ENCODE measurements at regions not wholly inside any gene's neighbourhood (a gene's known extent, or its start where the extent isn't known, plus 50 kb on each side); places are given as distances from the start of the nearest gene placed in this dataset.
"Not testable (repeated sequence)": the region's sequence is repeated elsewhere in the genome, so short reads cannot be mapped to it uniquely, and the experiment has no call there.

DNA sequence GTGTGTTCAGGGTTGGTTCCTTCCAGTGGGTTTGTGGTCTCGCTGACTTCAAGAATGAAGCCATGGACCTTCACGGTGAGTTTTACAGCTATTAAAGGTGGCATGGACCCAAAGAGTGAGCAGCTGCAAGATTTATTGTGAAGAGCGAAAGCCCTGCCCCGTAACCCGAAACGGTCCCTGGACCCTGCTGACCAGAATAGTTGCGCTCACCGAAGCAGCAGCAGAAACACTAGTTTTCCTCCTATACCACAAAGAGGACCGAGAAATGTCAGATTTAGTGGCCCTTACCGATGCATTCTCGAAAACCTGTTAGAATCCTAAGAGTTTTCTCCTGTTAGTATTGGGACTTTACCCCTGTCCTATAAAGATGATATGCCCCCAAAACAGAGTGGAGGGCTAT, 176.5 kb upstream of the FAM240B start:
- not testable (repeated sequence) for ATAC-seq (replicated peaks); H3K9me3 Mint-ChIP-seq; DNase-seq; H3K27me3 Mint-ChIP-seq; H3K36me3 Mint-ChIP-seq; H3K4me1 Mint-ChIP-seq; H3K4me3 Mint-ChIP-seq; H3K27ac Mint-ChIP-seq

DNA sequence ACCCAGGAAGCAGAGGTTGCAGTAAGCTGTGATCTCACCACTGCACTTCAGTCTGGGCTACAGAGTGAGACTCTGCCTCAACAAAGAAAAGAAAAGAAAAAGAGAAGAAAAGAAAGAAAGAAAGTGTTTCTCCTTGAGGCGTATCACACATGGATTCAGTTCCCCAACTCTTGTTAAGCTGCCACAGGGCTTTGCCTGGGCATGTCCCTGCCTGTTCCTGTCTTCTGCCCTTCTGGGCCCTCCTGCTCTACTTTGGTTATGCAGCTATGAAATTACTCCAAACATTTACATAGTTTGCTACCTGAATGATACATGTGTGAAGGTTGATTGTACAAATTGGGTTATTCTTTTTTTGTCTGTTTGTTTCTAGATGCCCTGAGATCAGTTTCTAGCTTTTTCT, 175.3 kb upstream of the FAM240B start:
- H3K36me3 Mint-ChIP-seq; H3K4me3 Mint-ChIP-seq; H3K9me3 Mint-ChIP-seq; DNase-seq; H3K27me3 Mint-ChIP-seq; ATAC-seq (replicated peaks); H3K4me1 Mint-ChIP-seq; H3K27ac Mint-ChIP-seq: not testable (repeated sequence)

DNA sequence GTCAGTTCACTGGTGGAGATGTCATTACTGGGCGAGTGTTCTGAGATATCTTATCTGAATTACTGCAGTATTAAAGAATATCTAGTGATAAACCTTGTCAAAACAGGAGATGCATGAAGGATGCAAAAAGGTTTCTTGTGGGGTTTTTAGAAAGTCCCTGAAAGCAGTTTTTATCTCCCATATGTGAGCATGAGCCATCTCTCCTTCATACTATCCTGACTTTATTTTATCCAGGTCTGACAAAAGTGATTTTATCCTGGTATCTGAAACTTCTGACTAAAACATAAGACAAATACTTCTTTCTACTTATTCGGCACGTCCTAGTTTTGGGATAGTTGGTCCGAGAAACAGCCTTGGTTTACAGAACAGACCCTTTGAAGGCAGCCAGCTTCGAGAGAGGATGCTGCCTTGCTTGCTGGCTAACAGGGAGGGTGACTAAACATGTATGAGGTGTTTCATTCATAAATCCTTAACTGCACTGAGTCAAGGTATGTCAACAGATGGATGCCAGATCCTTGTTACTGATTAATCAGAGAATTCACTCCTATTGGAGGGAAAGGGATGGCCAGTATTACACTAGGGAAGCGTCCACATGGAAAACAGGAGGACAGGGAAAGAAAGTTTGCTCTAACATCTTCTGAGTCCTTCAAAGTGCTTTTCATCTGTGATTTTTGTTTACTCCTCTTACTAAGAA, 172.8 kb upstream of the FAM240B start:
- not testable (repeated sequence) for DNase-seq; H3K9me3 Mint-ChIP-seq; H3K27ac Mint-ChIP-seq; H3K4me1 Mint-ChIP-seq; ATAC-seq (replicated peaks); H3K27me3 Mint-ChIP-seq; H3K4me3 Mint-ChIP-seq; H3K36me3 Mint-ChIP-seq

DNA sequence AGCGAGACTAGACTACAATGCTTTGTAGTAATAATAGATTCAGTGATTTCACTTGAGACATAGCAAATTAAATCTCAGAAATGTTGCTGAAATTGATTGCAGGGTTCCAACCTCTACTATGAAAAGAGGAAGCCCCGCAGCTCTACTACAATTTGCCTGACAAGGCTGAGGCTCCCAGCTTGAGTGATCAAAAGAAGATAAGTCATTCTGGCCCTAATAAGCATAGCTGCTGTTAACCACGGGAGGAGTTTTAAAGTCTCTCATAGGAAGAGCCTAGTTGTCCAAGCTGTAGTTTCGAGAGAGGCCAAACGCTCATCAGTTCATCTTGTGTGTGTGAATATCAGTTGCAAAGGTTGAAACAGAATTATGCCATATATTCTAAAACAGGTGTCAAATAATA, 166.1 kb upstream of the FAM240B start:
- not testable (repeated sequence) for H3K36me3 Mint-ChIP-seq; H3K9me3 Mint-ChIP-seq; DNase-seq; H3K27me3 Mint-ChIP-seq; H3K4me3 Mint-ChIP-seq; H3K27ac Mint-ChIP-seq; H3K4me1 Mint-ChIP-seq; ATAC-seq (replicated peaks)

DNA sequence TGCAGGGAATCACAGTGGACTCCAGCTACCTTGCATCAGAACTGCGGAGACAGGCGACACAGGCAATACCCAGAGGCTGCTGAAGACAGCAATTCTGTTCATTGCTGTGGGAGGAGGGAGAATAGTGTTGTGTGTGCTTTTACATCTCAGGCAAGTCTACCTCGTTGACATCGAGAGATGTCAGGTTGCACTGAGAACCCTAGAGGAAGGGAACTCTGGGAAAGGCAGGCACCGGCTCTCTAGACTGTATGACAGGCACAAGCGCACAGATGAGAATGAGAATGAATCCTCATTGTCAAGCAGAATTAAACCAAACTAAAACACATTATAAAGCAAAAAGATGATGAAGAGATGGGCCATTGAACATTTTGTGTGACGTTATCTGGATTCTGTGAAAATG, 155.7 kb upstream of the FAM240B start:
- not testable (repeated sequence) for DNase-seq; ATAC-seq (replicated peaks); H3K9me3 Mint-ChIP-seq; H3K27ac Mint-ChIP-seq; H3K36me3 Mint-ChIP-seq; H3K4me1 Mint-ChIP-seq; H3K27me3 Mint-ChIP-seq; H3K4me3 Mint-ChIP-seq

DNA sequence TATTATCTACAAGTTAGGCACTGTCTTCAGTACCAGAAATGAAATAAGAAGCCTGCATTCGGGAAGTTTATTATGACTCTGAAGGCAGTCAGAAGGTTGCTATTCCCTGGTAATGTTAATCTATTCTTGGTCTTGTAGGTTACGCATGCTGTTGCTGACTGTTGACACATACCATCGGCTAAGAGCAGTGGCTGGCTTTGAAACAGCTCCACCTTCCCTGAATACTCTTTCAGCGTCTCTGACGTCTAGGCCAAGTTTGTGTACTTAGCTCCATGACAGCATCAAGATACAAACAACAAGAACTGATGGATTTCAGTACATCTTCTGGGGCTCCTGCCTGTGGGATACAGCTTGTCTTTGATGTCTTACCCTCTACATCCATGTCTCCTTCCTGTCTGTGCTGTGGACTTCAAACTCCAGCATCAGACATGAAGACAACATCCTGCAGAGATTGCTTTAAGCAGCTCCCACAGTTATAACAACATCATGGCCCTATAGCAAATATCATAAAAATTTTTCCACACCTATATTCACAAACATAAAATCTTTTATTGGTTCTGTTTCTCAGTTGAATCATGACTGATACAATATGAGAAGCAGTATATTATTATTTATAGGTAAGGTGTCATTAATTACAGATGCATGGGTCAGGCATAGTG, 151.5 kb upstream of the FAM240B start:
- H3K27ac Mint-ChIP-seq; H3K36me3 Mint-ChIP-seq; ATAC-seq (replicated peaks): not testable (repeated sequence)

DNA sequence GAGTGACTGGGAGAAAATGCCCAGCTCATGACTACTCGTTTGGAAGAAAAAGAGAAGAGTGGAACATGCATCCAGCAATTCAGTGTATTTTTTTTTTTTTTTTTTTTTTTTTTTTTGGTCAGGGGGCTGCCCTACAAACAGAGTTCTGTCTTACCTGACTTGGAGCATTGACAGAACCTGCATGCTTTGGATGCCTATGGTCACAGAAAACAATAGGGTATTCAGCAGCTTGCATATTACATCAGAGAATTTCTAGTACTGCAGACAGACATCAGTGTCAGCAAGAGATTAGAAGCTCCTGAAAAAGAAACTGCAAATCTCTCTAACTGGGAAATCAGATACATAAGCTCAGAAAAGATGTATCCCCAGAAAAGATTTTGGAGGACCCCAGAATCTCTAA, 139.9 kb upstream of the FAM240B start:
- H3K4me3 Mint-ChIP-seq; H3K27me3 Mint-ChIP-seq; H3K4me1 Mint-ChIP-seq; DNase-seq; H3K36me3 Mint-ChIP-seq; H3K27ac Mint-ChIP-seq; H3K9me3 Mint-ChIP-seq; ATAC-seq (replicated peaks): not testable (repeated sequence)

More for the DNA sequence above, 151.5 kb upstream of the FAM240B start:
- not testable (repeated sequence) for H3K4me1 Mint-ChIP-seq, H3K9me3 Mint-ChIP-seq, H3K4me3 Mint-ChIP-seq, DNase-seq, H3K27me3 Mint-ChIP-seq

DNA sequence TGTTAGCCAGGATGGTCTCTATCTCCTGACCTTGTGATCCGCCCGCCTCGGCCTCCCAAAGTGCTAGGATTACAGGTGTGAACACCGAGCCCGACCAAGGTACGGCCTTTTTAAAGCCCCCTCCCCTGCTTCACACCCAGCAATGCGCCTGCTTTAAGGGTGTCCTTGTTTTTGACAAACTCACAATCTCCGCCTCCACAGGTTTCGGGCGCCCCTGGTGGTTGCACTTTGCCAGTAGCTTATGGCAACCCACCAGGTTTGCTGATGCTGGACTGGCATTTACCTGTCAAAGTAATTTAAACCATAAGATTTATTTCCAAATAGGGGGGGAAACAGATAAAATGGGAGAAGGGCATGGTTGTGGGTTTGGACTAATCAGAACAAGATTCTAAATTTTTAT, 129.0 kb upstream of the FAM240B start:
- H3K9me3 Mint-ChIP-seq; H3K4me1 Mint-ChIP-seq; H3K27me3 Mint-ChIP-seq; DNase-seq; ATAC-seq (replicated peaks); H3K4me3 Mint-ChIP-seq; H3K27ac Mint-ChIP-seq; H3K36me3 Mint-ChIP-seq: not testable (repeated sequence)

DNA sequence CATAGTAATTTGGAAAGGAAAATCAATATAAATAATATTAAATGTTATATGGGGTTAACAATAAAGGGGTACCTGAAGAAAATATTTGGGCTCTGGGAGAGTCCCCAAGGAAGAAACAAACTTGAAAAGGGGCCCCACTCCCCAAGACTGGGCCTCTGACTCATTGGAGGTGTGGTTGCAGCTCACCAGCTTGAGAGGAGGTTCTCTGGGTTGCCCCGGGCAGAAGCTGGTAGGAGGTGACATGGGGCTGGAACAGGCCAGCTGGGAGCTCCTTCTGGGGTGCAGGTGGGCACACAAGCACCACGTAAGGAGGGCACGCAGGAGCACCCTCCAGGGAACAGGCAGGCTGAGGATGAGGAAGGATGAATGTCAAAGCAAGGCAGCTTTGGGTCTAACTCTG, 120.3 kb upstream of the FAM240B start:
- H3K4me1 Mint-ChIP-seq; ATAC-seq (replicated peaks); H3K4me3 Mint-ChIP-seq; H3K9me3 Mint-ChIP-seq; H3K27ac Mint-ChIP-seq; H3K36me3 Mint-ChIP-seq; H3K27me3 Mint-ChIP-seq; DNase-seq: not testable (repeated sequence)

DNA sequence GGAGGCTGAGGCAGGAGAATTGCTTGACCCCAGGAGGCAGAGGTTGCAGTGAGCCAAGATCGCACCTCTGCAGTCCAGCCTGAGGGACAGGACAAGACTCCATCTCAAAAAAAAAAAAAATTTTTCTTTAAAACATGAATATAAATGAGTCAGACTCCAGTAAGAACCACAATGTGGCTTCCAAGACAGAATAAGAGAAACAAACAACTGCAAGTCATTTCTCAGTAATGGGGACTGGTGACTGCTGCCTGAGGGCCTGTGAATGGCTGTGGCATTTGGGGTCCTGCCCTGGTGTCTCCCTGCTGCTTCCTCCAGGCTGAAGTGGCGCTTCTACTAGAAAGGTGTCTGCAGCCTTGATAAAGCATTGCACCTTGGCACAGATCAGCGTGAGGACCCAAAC, 113.8 kb upstream of the FAM240B start:
- not testable (repeated sequence) for H3K4me1 Mint-ChIP-seq; DNase-seq; H3K27ac Mint-ChIP-seq; ATAC-seq (replicated peaks); H3K9me3 Mint-ChIP-seq; H3K36me3 Mint-ChIP-seq; H3K27me3 Mint-ChIP-seq; H3K4me3 Mint-ChIP-seq

DNA sequence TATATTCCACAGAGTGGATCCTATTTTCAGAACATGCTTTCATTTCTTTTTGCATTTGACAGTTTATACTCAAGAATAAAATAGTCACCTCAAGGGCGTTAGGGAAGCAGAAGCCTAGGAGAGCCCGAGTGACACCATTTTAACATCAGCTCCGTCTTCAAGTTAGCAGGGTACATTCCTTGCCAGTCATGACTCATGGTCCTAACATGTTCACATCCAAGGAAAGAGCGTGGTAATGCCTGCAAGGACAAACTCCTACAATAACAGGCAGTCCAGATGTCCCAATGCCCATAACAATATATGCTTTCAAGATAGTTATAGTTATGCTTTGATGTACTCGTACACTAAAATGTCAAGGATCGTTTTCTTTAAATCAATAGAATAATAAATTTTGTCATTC, 93.9 kb upstream of the FAM240B start:
- H3K27ac Mint-ChIP-seq; H3K9me3 Mint-ChIP-seq; H3K36me3 Mint-ChIP-seq; H3K4me3 Mint-ChIP-seq; ATAC-seq (replicated peaks); H3K27me3 Mint-ChIP-seq; H3K4me1 Mint-ChIP-seq; DNase-seq: not testable (repeated sequence)

DNA sequence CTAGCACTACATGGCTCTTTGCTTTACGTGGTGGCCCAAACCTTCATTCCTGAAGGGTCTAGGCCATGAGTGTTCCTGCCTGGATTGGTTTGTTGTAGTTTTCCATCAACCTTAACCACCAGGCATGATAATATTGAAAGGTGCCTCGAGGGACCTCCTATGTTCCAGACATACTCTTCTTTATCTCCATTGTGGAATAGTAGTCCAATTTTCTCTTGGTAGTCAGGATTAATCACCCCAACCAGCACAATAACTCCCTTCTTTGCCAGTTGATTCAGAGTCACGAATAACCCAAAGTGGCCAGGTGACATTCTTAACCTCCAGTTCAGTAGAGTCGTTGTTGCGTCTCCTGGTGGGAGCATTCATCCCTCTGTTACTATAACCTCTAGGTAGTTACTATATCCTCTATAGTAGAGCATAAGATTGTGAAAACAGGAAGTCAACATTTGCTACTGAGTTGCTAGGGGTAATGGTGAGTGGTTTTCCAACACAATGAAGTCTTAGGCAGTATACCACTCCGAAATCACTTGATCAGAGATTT, 88.1 kb upstream of the FAM240B start:
- not testable (repeated sequence) for H3K27me3 Mint-ChIP-seq; H3K27ac Mint-ChIP-seq; H3K9me3 Mint-ChIP-seq; H3K36me3 Mint-ChIP-seq; ATAC-seq (replicated peaks); H3K4me3 Mint-ChIP-seq; H3K4me1 Mint-ChIP-seq; DNase-seq

DNA sequence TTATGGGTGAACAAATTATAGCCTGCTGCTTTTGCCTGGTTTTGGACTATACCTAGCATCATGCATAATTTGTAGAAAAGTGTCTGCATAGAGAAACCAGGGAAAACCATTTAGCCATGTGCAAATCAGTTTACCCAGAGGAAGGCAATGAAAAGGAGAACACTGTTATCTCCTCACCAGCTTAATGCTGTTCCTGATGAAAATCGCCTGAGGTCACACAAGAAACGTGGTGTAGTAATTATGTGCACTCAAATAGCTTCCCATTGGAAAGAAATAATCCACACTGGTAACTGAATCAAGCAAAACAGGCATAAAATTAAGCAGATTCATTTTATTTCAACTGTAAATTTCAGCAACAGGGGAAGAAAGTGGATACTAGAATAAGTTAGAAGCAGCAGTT, 51.7 kb upstream of the FAM240B start:
- Mint-ChIP-seq H3K27ac (no peak overlapping the region), H3K36me3 (no peaks in the 10 kb centered on the region), H3K4me3 (no peak overlapping the region), H3K27me3 (no peaks in the 10 kb centered on the region), H3K4me1 (no peaks in the 10 kb centered on the region), H3K9me3 (peaks cover 4% of the 10 kb centered on the region in 2 donors)
- no peak for DNase-seq
- no peak for ATAC-seq (replicated peaks)
